ENCODE measurements at regions not wholly inside any gene's neighbourhood (a gene's known extent, or its start where the extent isn't known, plus 50 kb on each side); places are given as distances from the start of the nearest gene placed in this dataset.
"Not testable (repeated sequence)": the region's sequence is repeated elsewhere in the genome, so short reads cannot be mapped to it uniquely, and the experiment has no call there.

DNA sequence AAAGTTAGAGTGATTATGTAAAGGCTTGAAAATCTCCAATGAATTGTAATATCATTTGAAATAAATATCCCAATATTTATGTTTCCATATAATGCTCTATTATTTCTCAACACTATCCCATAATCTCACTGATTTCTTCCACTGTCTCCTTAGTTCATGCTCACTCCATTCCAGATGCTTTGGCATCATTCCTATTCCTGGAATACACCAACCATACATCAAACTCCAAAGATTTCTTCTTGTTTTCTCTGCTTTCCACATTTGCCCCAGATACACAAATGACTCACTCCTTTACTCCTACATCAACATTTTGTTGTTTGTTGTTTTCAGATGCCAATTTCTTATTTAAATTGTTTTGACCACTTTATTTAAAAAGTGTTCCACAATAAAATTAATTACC is 1390.8 kb downstream of the ZPLD1 start:
- DNase-seq: no peak

DNA sequence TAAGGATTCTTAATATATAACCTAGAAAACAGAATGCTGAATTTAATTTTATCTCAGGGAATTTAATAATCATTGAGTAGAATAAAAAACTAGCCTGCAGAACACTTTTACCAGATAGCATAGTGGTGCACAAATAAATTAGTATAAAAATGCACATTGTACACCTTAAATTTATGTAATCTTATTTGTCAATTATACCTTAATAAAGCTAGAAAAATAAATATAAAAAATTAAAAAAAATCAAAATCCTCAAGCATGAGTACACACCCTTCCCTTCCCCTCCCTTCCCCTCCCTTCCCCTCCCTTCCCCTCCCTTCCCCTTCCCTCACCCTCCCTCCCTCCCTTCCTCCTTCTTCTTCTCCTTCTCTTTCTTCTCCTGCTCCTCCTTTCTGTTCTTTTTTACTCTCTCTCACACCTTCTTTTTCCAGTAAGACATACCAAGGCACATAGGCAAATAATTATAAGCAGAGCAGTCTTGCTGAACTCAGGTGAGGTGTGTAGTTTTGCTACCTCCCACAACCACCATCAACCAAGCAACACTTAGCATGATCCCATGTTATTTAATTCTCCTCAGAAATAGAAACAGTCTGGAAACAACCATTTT is 1395.0 kb downstream of the ZPLD1 start:
- no peak for DNase-seq

DNA sequence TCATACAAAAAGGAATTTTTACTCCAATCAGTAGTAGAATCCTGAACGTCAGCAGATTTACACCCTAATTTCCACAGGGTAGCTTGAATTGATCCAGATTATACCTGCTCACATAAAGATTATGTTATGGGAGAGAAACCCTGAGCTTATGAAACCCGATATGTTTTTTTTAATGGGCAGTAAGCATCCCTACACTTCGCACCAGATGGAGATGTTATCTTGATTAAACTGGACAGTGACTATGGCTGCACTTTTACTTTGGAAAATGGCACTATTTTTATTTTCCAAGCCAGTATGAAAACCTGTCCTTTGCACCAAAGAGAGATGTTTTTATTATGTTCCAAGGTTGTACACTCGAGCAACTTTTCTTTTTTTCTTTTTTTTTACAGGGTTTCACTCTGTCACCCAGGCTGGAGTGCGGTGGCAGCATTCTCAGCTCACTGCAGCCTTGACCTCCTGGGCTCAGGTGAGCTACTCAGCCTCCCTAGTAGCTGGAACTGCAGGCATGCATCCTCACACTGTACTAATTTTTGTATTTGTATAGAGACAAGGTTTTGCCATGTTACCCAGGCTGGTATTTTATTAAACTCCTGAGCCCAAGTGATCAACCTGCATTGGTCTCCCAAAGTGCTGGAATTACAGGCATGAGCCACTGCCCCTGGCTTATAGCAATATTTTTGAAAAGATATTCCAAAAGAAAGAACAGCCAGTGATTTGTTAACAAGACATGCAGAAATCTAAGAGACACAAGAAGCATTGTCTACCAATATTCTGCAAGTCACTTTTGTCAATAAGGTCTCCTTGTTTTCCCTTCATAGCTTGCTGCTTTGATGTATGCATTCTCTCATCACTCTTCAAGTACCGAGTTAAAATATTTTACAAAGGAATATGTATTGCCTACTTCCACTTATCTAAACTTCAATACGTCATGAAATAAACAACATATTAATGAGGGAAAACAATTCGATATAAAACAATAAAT is 1412.6 kb downstream of the ZPLD1 start:
- no peak for DNase-seq

DNA sequence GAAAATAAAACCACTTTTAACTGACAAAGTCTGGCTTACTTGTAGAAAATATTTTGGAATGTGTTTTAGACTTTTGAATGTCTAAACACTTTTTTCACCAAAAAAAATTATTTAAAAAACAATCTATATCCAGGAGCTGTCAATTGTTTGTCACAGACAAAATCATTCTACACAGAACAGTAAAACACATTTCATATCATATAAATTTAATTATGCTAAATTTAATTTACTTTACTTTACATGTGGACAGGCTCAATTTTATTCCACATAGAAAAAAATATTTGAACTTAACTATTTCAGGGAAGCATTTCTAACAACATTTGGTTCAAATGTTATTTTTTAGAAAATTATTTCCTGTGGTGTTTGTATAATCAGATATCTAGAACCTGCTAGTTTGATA is 1417.0 kb downstream of the ZPLD1 start:
- no peak for DNase-seq

DNA sequence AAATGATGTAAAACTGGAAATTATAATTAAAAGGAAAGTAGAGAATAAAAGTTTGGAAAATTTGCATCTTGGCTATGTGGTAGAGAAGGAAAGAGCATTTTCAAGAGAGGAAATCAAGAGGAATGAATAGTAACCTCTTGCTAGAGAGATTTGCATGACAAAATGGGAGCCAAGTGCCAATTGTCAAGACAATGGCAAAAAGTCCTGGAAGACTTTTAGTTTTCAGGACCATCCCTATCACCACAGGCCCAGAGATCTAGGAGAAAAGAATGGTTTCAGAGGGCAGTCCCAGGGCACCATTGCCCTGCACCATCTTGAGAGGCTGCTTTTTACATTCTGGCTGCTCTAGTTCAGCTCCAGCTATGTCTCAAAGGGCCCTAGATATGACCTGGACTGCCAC is 1427.6 kb downstream of the ZPLD1 start:
- DNase-seq: no peak

DNA sequence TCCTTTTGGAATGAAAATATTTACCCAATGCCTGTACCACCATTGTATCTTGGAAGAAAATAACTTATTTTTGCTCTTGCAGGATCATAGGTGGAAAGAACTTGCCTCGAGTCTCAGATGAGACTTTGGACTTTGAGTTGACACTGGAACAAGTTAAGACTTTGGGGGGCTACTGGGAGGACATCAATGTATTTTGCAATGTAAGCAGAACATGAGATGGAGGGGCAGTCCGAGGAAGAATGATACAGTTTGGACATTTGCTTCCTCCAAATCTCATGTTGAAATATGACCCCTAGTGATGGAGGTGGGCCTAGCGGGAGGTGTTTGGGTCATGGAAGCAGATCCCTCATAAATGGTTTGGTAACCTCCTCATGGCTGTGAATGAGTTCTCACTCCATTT is 1428.6 kb downstream of the ZPLD1 start:
- no peak for DNase-seq

DNA sequence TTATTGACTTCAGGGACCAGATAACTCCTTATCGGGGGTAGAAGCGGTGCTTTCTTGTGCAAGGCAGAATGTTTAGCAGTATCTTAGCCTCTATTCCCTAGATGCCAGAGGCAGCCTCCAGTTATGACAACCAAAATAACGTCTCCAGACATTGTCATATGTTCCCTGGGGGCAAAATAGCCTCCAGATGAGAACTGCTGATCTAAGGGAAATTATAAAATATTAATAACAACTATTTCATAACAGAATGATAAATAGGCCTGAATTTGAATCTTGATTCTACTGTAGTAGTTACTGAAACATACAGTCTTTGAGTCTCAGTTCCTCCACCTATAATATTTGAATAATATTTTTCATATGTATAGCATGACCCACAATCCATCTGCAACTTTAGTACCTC is 1431.3 kb downstream of the ZPLD1 start:
- DNase-seq: no peak

DNA sequence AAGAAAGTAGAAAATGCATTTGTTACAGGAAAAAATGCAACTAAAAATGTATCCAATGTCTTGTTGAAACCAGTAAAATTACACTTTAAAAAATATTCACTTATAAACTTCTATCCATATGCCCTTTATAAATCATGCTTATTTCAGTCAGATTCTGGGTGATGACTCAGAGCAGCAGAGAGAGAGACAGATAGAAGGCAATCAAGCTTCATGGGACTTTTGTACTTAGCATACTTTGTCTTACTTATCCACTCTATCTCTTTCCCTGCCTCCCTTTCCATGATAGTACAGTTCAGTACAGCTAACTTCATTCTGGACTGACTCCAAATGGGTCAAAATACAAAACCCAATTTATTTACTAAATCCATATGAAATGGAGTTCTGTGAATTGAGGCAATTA is 1438.2 kb downstream of the ZPLD1 start:
- no peak for DNase-seq

DNA sequence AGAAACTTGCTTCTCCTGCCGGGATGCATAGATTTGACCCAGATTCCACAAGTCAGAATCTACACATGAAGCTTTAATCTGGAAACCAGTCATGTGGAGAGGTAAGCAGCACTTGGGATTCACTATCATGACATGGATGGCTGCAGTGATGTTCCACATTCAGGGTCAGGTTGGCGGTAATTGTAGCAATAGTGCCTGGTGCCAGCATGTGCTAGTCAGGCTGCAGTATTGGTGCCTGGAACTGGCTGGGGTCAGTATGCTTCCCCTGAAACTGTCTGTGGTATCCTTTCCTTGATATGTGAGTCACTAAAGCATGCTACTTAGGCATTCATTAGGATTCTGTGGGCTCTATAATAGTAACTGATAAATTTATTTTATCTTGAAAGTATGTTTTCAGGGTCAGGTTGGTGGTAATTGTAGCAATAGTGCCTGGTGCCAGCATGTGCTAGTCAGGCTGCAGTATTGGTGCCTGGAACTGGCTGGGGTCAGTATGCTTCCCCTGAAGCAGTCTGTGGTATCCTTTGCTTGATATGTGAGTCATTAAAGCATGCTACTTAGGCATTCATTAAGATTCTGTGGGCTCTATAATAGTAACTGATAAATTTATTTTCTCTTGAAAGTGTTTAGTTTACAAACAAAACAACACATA is 1439.2 kb downstream of the ZPLD1 start:
- DNase-seq: no peak

DNA sequence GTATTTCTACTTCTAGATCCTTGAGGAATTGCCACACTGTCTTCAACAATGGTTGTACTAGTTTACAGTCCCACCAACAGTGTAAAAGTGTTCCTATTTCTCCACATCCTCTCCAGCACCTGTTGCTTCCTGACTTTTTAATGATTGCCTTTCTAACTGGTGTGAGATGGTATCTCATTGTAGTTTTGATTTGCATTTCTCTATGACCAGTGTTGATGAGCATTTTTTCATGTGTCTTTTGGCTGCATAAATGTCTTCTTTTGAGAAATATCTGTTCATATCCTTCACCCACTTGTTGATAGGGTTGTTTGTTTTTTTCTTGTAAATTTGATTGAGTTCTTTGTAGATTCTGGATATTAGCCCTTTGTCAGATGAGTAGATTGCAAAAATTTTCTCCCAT is 1447.0 kb downstream of the ZPLD1 start:
- not testable (repeated sequence) for DNase-seq

DNA sequence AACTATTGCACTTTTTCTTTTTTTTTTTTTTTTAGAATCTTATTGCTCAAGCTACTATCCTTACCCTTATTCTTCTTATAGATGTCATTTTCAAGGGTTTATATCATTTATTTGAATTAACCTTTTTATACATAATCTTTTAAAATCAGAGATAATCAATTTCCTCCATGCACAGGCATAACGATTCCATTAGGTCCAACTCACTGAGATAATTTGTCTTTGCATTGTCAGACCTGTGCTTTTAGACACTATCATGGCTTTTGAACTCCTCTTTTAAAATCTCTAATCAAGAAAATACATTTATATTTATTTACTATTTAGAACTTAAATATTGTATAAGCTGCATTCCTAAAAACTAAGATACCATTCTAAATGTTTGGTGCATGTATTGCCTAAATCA is 1454.9 kb downstream of the ZPLD1 start:
- no peak for DNase-seq

DNA sequence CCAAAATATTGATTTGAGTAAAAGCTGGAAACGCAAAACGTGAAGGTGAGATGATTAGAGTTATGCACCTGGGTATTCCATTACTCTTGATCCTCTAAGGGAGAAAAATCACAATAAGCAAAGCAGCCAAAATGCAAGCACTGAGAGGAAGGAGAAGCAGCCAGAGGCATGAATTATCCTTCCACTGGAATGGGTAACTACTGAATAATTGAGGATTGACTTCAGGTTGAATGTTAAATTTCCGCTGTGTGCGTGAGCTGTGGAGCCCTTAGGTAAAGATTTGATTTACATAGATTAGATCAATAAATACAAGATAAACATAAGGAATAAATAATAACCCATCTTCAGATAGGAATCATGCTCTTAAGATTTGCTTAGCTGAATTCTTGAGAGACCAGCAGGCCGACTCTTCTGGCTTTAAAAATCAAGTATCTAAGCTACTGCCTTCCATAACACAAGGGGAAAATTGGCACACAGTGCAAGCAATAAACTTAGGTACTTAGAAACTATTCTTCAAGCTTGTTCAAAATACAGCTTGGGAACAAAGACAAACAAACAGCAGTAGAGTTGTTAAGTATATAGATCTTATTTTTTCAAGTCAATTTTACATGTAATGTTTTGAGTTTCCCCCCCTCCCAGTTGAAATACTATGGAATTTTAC is 1459.5 kb downstream of the ZPLD1 start:
- no peak for DNase-seq

DNA sequence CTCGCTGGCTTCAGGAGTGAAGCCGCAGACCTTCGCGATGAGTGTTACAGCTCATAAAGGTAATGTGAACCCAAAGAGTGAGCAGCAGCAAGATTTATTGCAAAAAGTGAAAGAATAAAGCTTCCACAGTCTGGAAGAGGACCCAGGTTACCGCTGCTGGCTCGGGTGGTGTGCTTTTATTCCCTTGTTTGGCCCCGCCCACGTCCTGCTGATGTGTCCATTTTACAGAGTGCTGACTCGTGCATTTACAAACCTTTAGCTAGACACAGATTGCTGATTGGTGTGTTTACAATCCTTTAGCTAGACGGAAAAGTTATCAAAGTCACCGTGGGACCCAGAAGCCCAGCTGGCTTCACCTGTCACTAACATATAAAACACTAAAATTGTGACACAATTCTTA is 1464.5 kb downstream of the ZPLD1 start:
- DNase-seq: no peak

DNA sequence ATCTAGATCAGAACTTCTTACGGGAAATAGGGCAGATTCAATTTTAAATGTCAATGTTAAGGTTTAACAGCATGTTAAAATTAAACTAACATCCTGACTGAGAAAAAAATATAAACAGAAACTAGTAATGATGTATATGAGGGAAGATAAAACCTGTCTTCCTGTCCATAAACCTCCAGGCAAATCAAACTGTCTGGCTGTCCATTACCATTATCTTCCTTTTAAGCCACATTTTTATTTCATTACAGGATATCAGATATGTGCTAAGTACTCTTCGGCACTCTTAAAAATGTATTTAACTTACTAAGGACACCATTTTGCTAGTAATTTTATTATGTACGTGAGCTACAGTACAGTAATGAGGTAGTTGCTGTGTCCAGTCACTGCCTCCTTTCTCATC is 1461.7 kb upstream of the ALCAM start:
- DNase-seq: no peak

DNA sequence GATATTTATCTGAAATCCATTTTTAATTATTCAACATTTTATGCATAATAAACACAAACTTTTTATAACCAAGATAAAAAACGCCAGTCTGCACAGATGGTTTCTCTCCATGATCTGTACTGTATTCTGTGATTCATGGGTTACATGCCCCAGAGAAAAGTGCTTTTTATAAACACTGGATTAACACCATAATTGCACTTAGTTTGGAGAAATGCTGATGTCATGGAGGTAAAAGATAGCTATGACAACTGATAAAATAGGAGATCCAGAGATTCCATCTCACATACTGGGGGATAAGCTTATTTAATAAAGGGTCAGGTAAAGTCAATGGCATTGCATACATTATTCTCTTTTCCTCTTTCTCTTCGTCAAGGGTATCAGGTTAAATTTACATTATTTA is 1460.4 kb upstream of the ALCAM start:
- no peak for DNase-seq

DNA sequence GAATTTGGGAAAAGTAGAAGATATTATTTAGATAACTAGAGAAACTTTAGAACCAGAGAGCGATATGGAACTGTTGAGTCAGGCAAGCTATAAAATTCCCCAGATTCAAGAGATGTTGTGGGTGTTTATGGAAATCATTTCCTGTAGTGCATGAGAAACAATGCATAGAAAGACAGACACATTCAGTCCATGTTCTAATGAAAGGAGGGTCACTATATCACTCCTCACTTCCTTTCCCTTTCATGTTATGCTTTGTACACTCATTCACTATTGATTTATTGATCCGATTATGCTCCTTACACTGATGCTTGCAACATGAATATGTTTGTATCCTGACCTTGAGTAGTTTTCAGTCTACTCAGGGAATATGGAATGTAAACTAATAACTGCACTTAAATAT is 1459.9 kb upstream of the ALCAM start:
- no peak for DNase-seq

DNA sequence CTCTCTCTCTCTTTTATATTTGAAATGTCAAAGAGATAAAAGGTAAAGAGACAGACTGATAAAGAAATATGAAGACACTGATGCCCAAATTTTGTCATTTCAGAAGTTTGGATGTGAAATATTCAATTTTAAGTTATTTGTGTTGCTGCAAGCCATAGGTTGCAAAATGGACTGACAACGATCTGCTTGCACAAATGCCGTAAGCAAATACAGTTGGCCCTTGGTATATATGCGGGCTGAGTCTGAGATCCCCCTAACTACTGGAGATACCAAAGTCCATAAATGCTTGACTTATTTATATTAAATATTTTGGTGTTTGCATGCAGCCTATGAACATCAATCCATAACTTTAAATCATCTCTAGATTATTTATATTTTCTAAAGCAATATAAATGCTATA is 1459.1 kb upstream of the ALCAM start:
- DNase-seq: no peak

DNA sequence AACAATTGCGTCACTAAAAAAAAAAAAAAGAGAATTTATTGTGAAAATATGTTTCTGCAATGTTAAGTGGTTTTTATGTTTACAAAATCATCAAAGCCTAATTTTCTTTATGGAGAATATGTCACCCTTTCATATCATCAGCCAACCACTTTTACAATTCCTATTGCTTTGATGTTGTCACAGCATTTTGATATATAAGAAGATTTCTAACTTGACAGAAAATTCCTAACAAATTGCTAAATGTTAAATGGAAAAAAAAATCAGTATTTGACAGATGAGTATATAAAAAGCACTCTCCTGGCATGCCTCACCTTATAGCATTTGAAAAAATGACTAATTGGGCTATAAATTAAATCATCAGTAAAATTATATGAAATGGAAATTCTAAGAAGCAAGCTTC is 1457.3 kb upstream of the ALCAM start:
- DNase-seq: no peak

DNA sequence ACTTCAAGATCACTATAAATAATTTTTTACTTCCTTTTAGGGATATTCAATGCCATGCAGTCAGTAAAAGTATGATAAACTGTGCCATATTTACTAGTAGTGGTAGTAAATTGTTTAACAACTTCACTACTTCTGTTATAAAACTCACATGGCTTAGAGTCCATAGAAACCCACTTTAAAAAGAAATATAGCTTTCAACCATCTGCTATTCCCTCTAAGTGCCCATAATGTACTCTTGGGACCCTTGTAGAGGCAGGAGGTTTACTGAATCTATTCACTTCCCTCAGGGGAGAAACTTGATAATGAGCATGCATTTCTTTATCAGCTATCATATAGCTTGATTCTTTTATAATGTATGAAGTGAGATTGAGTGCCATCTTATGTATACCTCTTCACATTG is 1448.4 kb upstream of the ALCAM start:
- DNase-seq: no peak

DNA sequence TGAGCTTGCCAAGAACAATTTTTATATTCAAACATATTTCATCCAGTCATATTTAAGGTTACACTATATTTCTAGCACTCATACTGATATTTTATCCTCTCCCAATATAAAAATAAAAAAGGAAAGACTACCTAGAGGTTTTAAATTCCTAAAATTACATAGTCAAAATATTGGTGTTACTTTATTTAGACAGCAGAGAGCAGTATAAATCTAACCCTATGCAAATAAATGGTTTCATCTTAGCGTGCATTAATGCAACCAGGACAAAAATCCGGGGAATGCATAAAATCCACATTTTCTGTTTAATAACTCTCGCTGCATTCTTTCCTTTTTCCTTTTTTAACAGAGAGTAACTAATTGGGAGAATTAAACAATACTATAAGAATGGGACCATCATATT is 1447.4 kb upstream of the ALCAM start:
- no peak for DNase-seq

DNA sequence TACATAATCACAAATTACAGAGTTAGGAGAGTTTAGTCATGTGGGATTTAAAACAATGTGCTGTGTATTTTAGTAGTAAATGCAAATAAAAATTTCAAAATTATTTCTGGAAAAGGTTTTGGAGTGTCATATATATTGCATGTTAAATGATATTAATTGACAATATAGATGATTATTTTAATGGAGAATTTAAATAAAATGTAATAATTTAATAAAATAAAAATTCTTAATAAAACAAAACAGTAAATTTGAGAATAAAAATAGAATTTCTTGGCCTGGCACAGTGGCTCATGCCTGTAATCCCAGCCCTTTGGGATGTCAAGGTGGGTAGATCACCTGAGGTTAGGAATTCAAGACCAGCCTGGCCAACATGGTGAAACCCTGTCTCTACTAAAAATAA is 1442.8 kb upstream of the ALCAM start:
- DNase-seq: no peak

DNA sequence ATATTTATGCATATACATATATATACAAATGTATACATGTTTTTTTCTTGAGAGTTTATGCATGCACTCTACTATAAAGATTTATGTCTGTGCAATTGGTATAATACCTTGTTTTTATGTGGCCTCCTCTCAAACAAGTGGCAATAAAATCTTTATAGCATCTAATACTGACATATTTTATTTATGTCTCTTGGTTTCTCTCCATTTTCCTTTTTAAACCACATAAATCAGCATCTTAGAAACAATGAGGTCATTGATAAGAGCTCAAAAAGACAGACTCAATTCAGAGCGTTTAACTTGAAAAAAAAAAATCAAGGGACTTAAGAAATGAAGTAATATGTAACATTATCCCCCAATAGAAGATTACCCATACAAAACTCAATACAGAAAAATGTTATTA is 1442.2 kb upstream of the ALCAM start:
- DNase-seq: no peak

DNA sequence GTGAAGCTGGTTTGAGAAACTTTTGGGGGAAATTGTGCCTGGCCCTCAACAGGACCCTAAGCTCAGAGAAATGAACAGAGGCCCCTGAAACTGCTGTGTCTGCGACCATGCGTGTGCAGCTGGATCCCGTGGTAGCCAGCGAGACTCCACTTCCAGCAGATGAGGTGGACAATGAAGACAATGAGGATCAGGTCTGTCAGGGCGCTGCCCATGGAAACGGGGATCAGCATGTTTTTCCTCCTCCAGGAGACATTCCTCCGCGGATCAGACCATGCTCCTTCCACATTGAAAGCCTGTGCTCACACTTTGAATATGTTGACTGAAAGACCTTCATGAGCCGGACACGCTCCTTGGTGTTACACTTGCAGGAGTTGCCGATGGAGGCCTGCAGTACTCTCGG is 1439.8 kb upstream of the ALCAM start:
- DNase-seq: no peak

DNA sequence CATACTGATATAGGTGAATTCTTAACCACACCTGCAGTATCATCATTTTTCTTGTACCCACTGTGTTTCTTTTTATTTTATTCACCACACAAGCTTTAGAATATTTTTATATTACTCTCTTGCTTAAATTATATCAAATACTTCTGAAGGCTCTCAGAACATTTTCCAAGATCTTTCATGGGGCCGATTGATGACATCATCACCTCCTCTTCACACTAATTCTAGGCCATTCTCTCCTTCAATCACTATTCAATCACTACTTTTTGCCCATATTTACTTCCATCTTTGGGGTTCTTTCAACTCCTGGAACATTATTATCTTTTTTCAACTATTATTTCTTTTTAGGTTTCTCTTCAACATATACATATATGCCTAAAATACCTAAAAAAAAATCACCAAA is 1438.8 kb upstream of the ALCAM start:
- DNase-seq: no peak

All from activated CD4-positive, alpha-beta T cell treated with anti-CD3 and anti-CD28 coated beads for 4 hours (primary cell).